CD4-positive, alpha-beta T cell (primary cell): ENCODE measurements at regions not wholly inside any gene's neighbourhood (a gene's known extent, or its start where the extent isn't known, plus 50 kb on each side); places are given as distances from the start of the nearest gene placed in this dataset.

ENCODE experiments used
- ATAC-seq: fragments of 200-7000 bp; cut with Tn5 transposase; one replicate; pipeline ENCODE4 v1.10.0; 2022; ENCODE audit warnings: mild to moderate bottlenecking; ENCODE audit not compliant: poor library complexity
- CTCF ChIA-PET: fragments of 350-600 bp; sonication (Branson Sonifier 250); formaldehyde crosslinking; loops from one replicate; lab custom pipeline; 2021; ENCODE audit warnings: antibody characterized with exemption, inconsistent platforms; lab: Charles Lee
- POLR2A ChIA-PET: fragments of 350-600 bp; sonication (Branson Sonifier 250); formaldehyde crosslinking; loops from one replicate; lab custom pipeline; 2021; ENCODE audit warnings: antibody characterized with exemption, inconsistent platforms; lab: Charles Lee
- DNase-seq, 14 experiments: peaks; one replicate each; pipeline ENCODE4 v3.0.0-alpha.2; 2013 to 2020; ENCODE audit warnings: mixed read lengths in 2 of 14
- H3K27ac ChIP-seq, 2 donors: one replicate each; pipeline versions ENCODE4 v1.5.1 to v1.7.0; 2013; ENCODE audit warnings: low read length in 2 of 2, low read depth in 1 of 2, mild to moderate bottlenecking in 1 of 2
- H3K27me3 ChIP-seq, 2 experiments: 1 replicate in 1 of 2; 2 replicates in 1 of 2; pipeline versions ENCODE4 v1.6.1 to v1.7.0; 2013; ENCODE audit warnings: low read length in 2 of 2, control low read depth in 1 of 2, mild to moderate bottlenecking in 1 of 2, moderate library complexity in 1 of 2; ENCODE audit not compliant: insufficient read depth in 2 of 2, control insufficient read depth in 1 of 2
- H3K36me3 ChIP-seq: one replicate; pipeline ENCODE4 v1.6.1; 2013; ENCODE audit warnings: low read length, control low read depth; ENCODE audit not compliant: insufficient read depth
- H3K4me1 ChIP-seq: one replicate; pipeline ENCODE4 v1.6.1; 2013; ENCODE audit warnings: low read length, control low read depth; ENCODE audit not compliant: insufficient read depth
- H3K4me3 ChIP-seq: one replicate; pipeline ENCODE4 v1.5.1; 2013; ENCODE audit warnings: mild to moderate bottlenecking, low read length, moderate library complexity
- H3K9me3 ChIP-seq, 2 experiments: 1 replicate in 1 of 2; 2 replicates in 1 of 2; pipeline versions ENCODE4 v1.6.1 to v1.7.0; 2013; ENCODE audit warnings: low read length in 2 of 2, mild to moderate bottlenecking in 2 of 2, control low read depth in 1 of 2, moderate library complexity in 1 of 2; ENCODE audit not compliant: control insufficient read depth in 1 of 2, insufficient read depth in 1 of 2
- H3K27ac Mint-ChIP-seq: one replicate; pipeline ENCODE4 v1.8.0; 2020; ENCODE audit warnings: mixed read lengths
- H3K27me3 Mint-ChIP-seq: one replicate; pipeline ENCODE4 v1.8.0; 2021; ENCODE audit warnings: mixed read lengths
- H3K36me3 Mint-ChIP-seq: one replicate; pipeline ENCODE4 v1.8.0; 2021; ENCODE audit warnings: low read depth, mixed read lengths
- H3K4me1 Mint-ChIP-seq: one replicate; pipeline ENCODE4 v1.8.0; 2021; ENCODE audit warnings: low read depth, mixed read lengths
- H3K4me3 Mint-ChIP-seq: one replicate; pipeline ENCODE4 v1.8.0; 2020; ENCODE audit warnings: mild to moderate bottlenecking, mixed read lengths
- H3K9me3 Mint-ChIP-seq: one replicate; pipeline ENCODE4 v1.8.0; 2020; ENCODE audit warnings: mixed read lengths
- CTCF ChIP-seq: fragments of 200-600 bp; IDR thresholded peaks from one replicate; pipeline ENCODE4 v1.8.0; 2022; ENCODE audit warnings: antibody characterized with exemption, mild to moderate bottlenecking
- intact Hi-C, 2 experiments: fragments of 100-400 bp; cut with DNase I in 1 of 2; cut with micrococcal nuclease in 1 of 2; formaldehyde crosslinking; loops; one replicate each; pipeline versions ENCODE4 v1.15.1 to v1.9.0; 2023 to 2025; cut with DNase I, micrococcal nuclease

- CTCF ChIA-PET: interaction anchor here (1.6 kb wide), 1 partner anchor 10 kb away, joined by 3 read pairs; no protein-coding TSS in a partner anchor
- intact Hi-C loops: no loop called here
- ATAC-seq (no peak), DNase-seq (no peak)
- Histone ChIP-seq H3K27me3 (no peaks in the 10 kb centered on the region), H3K9me3 (peaks cover 0 to 3% of the 10 kb centered on the region in 2 experiments), H3K27ac (no peak overlapping the region), H3K4me1 (no peaks in the 10 kb centered on the region), H3K36me3 (no peaks in the 10 kb centered on the region), H3K4me3 (no peak overlapping the region)
- Mint-ChIP-seq H3K9me3 (no peaks in the 10 kb centered on the region), H3K4me3 (no peak overlapping the region), H3K27ac (no peak overlapping the region), H3K27me3 (no peaks in the 10 kb centered on the region), H3K4me1 (no peaks in the 10 kb centered on the region), H3K36me3 (no peaks in the 10 kb centered on the region)
- no peak for TF ChIP-seq CTCF
- POLR2A ChIA-PET: no interaction called here
Observed at GRCh38 chr6:119499797-119500196, 150.2 kb upstream of the MAN1A1 start.

DNA sequence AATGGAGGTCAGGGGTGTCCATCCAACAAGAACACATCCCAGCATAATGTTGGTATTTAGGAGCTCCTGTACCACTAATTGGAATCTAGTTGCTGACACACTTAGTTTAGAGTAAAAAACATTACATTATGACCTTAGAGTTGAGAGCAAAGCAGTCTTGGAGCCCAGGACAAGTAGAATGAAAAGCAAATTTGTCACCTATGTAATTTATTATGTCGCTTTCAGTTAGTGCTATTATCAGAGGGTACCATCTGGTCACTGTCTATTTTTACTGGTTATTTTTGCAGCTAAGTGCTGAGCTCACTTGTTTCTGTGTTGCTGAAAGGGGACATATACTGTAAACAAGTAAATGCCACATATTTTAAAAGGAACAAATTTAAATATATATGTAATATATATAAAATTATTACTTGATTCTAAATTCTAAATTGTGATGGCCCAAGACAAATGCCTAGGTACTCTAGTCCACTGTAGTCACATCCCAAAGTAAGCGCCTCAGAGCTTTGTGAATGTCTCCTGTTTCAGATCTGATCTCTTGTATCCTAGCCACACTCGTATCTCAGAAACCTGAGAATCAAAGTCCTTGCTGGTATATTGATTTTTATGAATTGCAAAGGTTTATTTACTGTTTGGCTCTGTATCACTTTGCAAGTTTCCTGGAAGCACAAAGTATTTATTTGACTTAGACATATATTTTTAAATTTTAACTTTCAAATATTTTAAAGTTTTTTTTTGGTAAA is 148.6 kb upstream of the MAN1A1 start:
- Histone ChIP-seq H3K9me3 (peaks cover 0 to 3% of the 10 kb centered on the region in 2 experiments), H3K27ac (no peak overlapping the region), H3K36me3 (no peaks in the 10 kb centered on the region), H3K27me3 (no peaks in the 10 kb centered on the region), H3K4me3 (no peak overlapping the region), H3K4me1 (no peaks in the 10 kb centered on the region)
- intact Hi-C loops: no loop called here
- ChIA-PET POLR2A (no interaction called here), CTCF (no interaction called here)
- ATAC-seq (no peak), DNase-seq (no peak)
- no peaks in the 10 kb centered on the region for H3K4me1 Mint-ChIP-seq
- no peaks in the 10 kb centered on the region for H3K36me3 Mint-ChIP-seq
- no peak overlapping the region for H3K4me3 Mint-ChIP-seq
- H3K27me3 Mint-ChIP-seq: no peaks in the 10 kb centered on the region
- H3K27ac Mint-ChIP-seq: no peak overlapping the region
- no peaks in the 10 kb centered on the region for H3K9me3 Mint-ChIP-seq
- no peak for TF ChIP-seq CTCF

- Mint-ChIP-seq H3K27me3 (no peaks in the 10 kb centered on the region), H3K27ac (no peak overlapping the region), H3K36me3 (no peaks in the 10 kb centered on the region), H3K9me3 (peaks cover 5% of the 10 kb centered on the region), H3K4me1 (no peaks in the 10 kb centered on the region), H3K4me3 (no peak overlapping the region)
- ChIA-PET CTCF (no interaction called here), POLR2A (no interaction called here)
- no peak for ATAC-seq
- H3K36me3 ChIP-seq: no peaks in the 10 kb centered on the region
- H3K4me3 ChIP-seq: no peak overlapping the region
- no peak for DNase-seq
- H3K27ac ChIP-seq: no peak overlapping the region
- no peaks in the 10 kb centered on the region for H3K4me1 ChIP-seq
- H3K27me3 ChIP-seq: no peaks in the 10 kb centered on the region
- TF ChIP-seq CTCF: no peak
- H3K9me3 ChIP-seq: peaks cover 0 to 3% of the 10 kb centered on the region in 2 experiments
- intact Hi-C loops: no loop called here
Observed at GRCh38 chr6:119495230-119495683, 145.7 kb upstream of the MAN1A1 start.
